Activated CD4-positive, alpha-beta T cell treated with anti-CD3 and anti-CD28 coated beads, Interleukin-2, amount 10 ng/mL, durations not matched to agents 24 days and 14 days (primary cell): ENCODE measurements at regions not wholly inside any gene's neighbourhood (a gene's known extent, or its start where the extent isn't known, plus 50 kb on each side); places are given as distances from the start of the nearest gene placed in this dataset.
"Not testable (repeated sequence)": the region's sequence is repeated elsewhere in the genome, so short reads cannot be mapped to it uniquely, and the experiment has no call there.

Experiments used
- DNase-seq: peaks from one replicate; pipeline ENCODE4 v3.0.0; 2022
- H3K27ac Mint-ChIP-seq: one replicate; pipeline ENCODE4 v1.8.0; 2022; ENCODE audit warnings: mild to moderate bottlenecking, mixed read lengths
- H3K27me3 Mint-ChIP-seq: one replicate; pipeline ENCODE4 v1.8.0; 2022; ENCODE audit warnings: mixed read lengths
- H3K36me3 Mint-ChIP-seq: one replicate; pipeline ENCODE4 v1.8.0; 2022; ENCODE audit warnings: low read depth, mild to moderate bottlenecking, mixed read lengths
- H3K4me1 Mint-ChIP-seq: one replicate; pipeline ENCODE4 v1.8.0; 2021; ENCODE audit warnings: mixed read lengths
- H3K4me3 Mint-ChIP-seq: one replicate; pipeline ENCODE4 v1.8.0; 2022; ENCODE audit warnings: mild to moderate bottlenecking, moderate library complexity, mixed read lengths
- H3K9me3 Mint-ChIP-seq: one replicate; pipeline ENCODE4 v1.8.0; 2021; ENCODE audit warnings: mixed read lengths
- intact Hi-C: fragments of 100-400 bp; cut with micrococcal nuclease; formaldehyde crosslinking; loops from one replicate; pipeline ENCODE4 v1.15.1; 2023

- Mint-ChIP-seq H3K27me3 (peaks cover 19% of the 10 kb centered on the region), H3K27ac (peak overlapping the region; percentile 37), H3K4me1 (peaks cover 15% of the 10 kb centered on the region), H3K4me3 (no peak overlapping the region), H3K36me3 (no peaks in the 10 kb centered on the region), H3K9me3 (no peaks in the 10 kb centered on the region)
- intact Hi-C loops = no loop called here
- DNase-seq = no peak
Measured at GRCh38 chr20:40966516-40967185, 62.0 kb upstream of the TOP1 start.

GRCh38 chr20:40967700-40968099, 60.9 kb upstream of the TOP1 start:
- H3K27ac Mint-ChIP-seq = no peak overlapping the region
- no peaks in the 10 kb centered on the region for H3K9me3 Mint-ChIP-seq
- H3K36me3 Mint-ChIP-seq = no peaks in the 10 kb centered on the region
- DNase-seq = no peak
- H3K27me3 Mint-ChIP-seq = peaks cover 22% of the 10 kb centered on the region
- peaks cover 12% of the 10 kb centered on the region for H3K4me1 Mint-ChIP-seq
- intact Hi-C loops = loop anchor here (1.0 to 2.0 kb wide), 3 partner anchors 128 to 373 kb away; partner anchors contain the start of gene LPIN3
- no peak overlapping the region for H3K4me3 Mint-ChIP-seq

GRCh38 chr20:40968816-40969562, 59.6 kb upstream of the TOP1 start:
- peak overlapping the region; percentile 65 for H3K27ac Mint-ChIP-seq
- H3K4me1 Mint-ChIP-seq = peaks cover 12% of the 10 kb centered on the region
- not testable (repeated sequence) for H3K36me3 Mint-ChIP-seq, H3K9me3 Mint-ChIP-seq
- peak overlapping the region; percentile 87 for H3K4me3 Mint-ChIP-seq
- DNase-seq = peak; percentile 95
- H3K27me3 Mint-ChIP-seq = peaks cover 31% of the 10 kb centered on the region
- intact Hi-C loops = loop anchor here (1.0 to 2.0 kb wide), 3 partner anchors 126 to 371 kb away; partner anchors contain the start of gene LPIN3

- H3K27ac Mint-ChIP-seq = no peak overlapping the region
- peaks cover 12% of the 10 kb centered on the region for H3K4me1 Mint-ChIP-seq
- H3K36me3 Mint-ChIP-seq = no peaks in the 10 kb centered on the region
- no peak for DNase-seq
- intact Hi-C loops = no loop called here
- H3K27me3 Mint-ChIP-seq = peaks cover 42% of the 10 kb centered on the region
- H3K9me3 Mint-ChIP-seq = no peaks in the 10 kb centered on the region
- no peak overlapping the region for H3K4me3 Mint-ChIP-seq
Measured at GRCh38 chr20:40970218-40970617, 58.4 kb upstream of the TOP1 start.

GRCh38 chr20:40977218-40977617, 51.4 kb upstream of the TOP1 start:
- DNase-seq = no peak
- peaks cover 23% of the 10 kb centered on the region for H3K9me3 Mint-ChIP-seq
- intact Hi-C loops = no loop called here

GRCh38 chr20:40978761-40979160, 49.9 kb upstream of the TOP1 start:
- intact Hi-C loops = no loop called here
- no peak for DNase-seq
- Mint-ChIP-seq H3K27me3 (peaks cover 44% of the 10 kb centered on the region), H3K4me1 (peaks cover 4% of the 10 kb centered on the region), H3K4me3 (no peak overlapping the region), H3K9me3 (peaks cover 23% of the 10 kb centered on the region), H3K36me3 (peaks cover 7% of the 10 kb centered on the region), H3K27ac (no peak overlapping the region)

More at GRCh38 chr20:40977218-40977617, 51.4 kb upstream of the TOP1 start:
- Mint-ChIP-seq H3K4me1 (peaks cover 4% of the 10 kb centered on the region), H3K27ac (no peak overlapping the region), H3K4me3 (no peak overlapping the region), H3K27me3 (peaks cover 52% of the 10 kb centered on the region), H3K36me3 (peaks cover 7% of the 10 kb centered on the region)
